Astrocyte (in vitro differentiated cells and primary cell): ENCODE measurements at regions not wholly inside any gene's neighbourhood (a gene's known extent, or its start where the extent isn't known, plus 50 kb on each side); places are given as distances from the start of the nearest gene placed in this dataset.

ENCODE experiments used
- DNase-seq: peaks from one replicate; pipeline ENCODE4 v3.0.0-alpha.2; 2010; ENCODE audit warnings: low read depth
- FAIRE-seq: peaks from 2 replicates; lab custom pipeline; 2011; peaks lifted over from hg19 to GRCh38; lab: Jason Lieb, UNC
- H2AFZ ChIP-seq: 2 replicates; pipeline ENCODE4 v1.6.0; 2012; ENCODE audit warnings: low read depth, low read length, inconsistent platforms
- H3K27ac ChIP-seq: 2 replicates; pipeline ENCODE4 v1.5.1; 2011; ENCODE audit warnings: low read depth, low read length, inconsistent platforms
- H3K27me3 ChIP-seq: 2 replicates; pipeline ENCODE4 v1.6.0; 2011; ENCODE audit warnings: low read length, inconsistent platforms; ENCODE audit not compliant: insufficient read depth
- H3K36me3 ChIP-seq: 2 replicates; pipeline ENCODE4 v1.5.1; 2011; ENCODE audit warnings: low read length, inconsistent platforms; ENCODE audit not compliant: insufficient read depth
- H3K4me1 ChIP-seq: 2 replicates; pipeline ENCODE4 v1.5.1; 2011; ENCODE audit warnings: low read length, inconsistent platforms; ENCODE audit not compliant: insufficient read depth
- H3K4me2 ChIP-seq: 2 replicates; pipeline ENCODE4 v1.6.0; 2012; ENCODE audit warnings: low read length, inconsistent platforms
- H3K4me3 ChIP-seq: 2 replicates; pipeline ENCODE4 v1.5.1; 2011; ENCODE audit warnings: low read depth, mild to moderate bottlenecking, low read length, inconsistent platforms; ENCODE audit not compliant: insufficient read depth
- H3K79me2 ChIP-seq: 2 replicates; pipeline ENCODE4 v1.6.0; 2012; ENCODE audit warnings: mild to moderate bottlenecking, low read length, inconsistent platforms; ENCODE audit not compliant: insufficient read depth
- H3K9ac ChIP-seq: 2 replicates; pipeline ENCODE4 v1.6.0; 2012; ENCODE audit warnings: mild to moderate bottlenecking, low read length, inconsistent platforms
- H3K9me3 ChIP-seq: 2 replicates; pipeline ENCODE4 v1.5.1; 2012; ENCODE audit warnings: low read depth, mild to moderate bottlenecking, low read length, inconsistent platforms; ENCODE audit not compliant: insufficient read depth
- H4K20me1 ChIP-seq: 2 replicates; pipeline ENCODE4 v1.6.0; 2012; ENCODE audit warnings: low read length, inconsistent platforms; ENCODE audit not compliant: insufficient read depth
- H3K27ac Mint-ChIP-seq: one replicate; pipeline ENCODE4 v1.8.0; 2021; ENCODE audit warnings: mild to moderate bottlenecking, mixed read lengths; ENCODE audit not compliant: unreplicated experiment
- H3K27me3 Mint-ChIP-seq: one replicate; pipeline ENCODE4 v1.8.0; 2021; ENCODE audit warnings: low read depth, mixed read lengths; ENCODE audit not compliant: unreplicated experiment
- H3K36me3 Mint-ChIP-seq: one replicate; pipeline ENCODE4 v1.8.0; 2021; ENCODE audit warnings: low read depth, mixed read lengths; ENCODE audit not compliant: unreplicated experiment
- H3K4me1 Mint-ChIP-seq: one replicate; pipeline ENCODE4 v1.8.0; 2021; ENCODE audit warnings: low read depth, mixed read lengths; ENCODE audit not compliant: unreplicated experiment
- H3K4me3 Mint-ChIP-seq: one replicate; pipeline ENCODE4 v1.8.0; 2021; ENCODE audit warnings: mild to moderate bottlenecking, moderate library complexity, mixed read lengths; ENCODE audit not compliant: unreplicated experiment
- H3K9me3 Mint-ChIP-seq: one replicate; pipeline ENCODE4 v1.8.0; 2021; ENCODE audit warnings: mild to moderate bottlenecking, mixed read lengths; ENCODE audit not compliant: unreplicated experiment
- CTCF ChIP-seq: IDR thresholded peaks from 2 replicates; pipeline ENCODE4 v1.5.1; 2011; ENCODE audit warnings: low read depth, mild to moderate bottlenecking, inconsistent platforms, low read length, moderate library complexity; ENCODE audit not compliant: insufficient read depth
- EZH2 ChIP-seq: IDR thresholded peaks from 2 replicates; pipeline ENCODE4 v1.6.1; 2012; ENCODE audit warnings: mild to moderate bottlenecking, low read length, inconsistent platforms; ENCODE audit not compliant: insufficient read depth

GRCh38 chr2:172296267-172297046, 130.9 kb upstream of the ITGA6 start:
- H3K36me3 Mint-ChIP-seq = no peaks in the 10 kb centered on the region
- H3K27ac Mint-ChIP-seq = no peak overlapping the region
- H2AFZ ChIP-seq = no peak overlapping the region
- no peak overlapping the region for H3K27ac ChIP-seq
- FAIRE-seq (no peak), DNase-seq (no peak)
- H3K9me3 Mint-ChIP-seq = peaks cover 1% of the 10 kb centered on the region
- H3K9ac ChIP-seq = no peak overlapping the region
- H3K36me3 ChIP-seq = no peaks in the 10 kb centered on the region
- no peaks in the 10 kb centered on the region for H3K79me2 ChIP-seq
- no peaks in the 10 kb centered on the region for H3K9me3 ChIP-seq
- no peaks in the 10 kb centered on the region for H3K4me1 Mint-ChIP-seq
- no peak overlapping the region for H3K4me3 Mint-ChIP-seq
- no peak overlapping the region for H3K4me2 ChIP-seq
- no peaks in the 10 kb centered on the region for H4K20me1 ChIP-seq
- no peak overlapping the region for H3K4me3 ChIP-seq
- no peaks in the 10 kb centered on the region for H3K27me3 ChIP-seq
- H3K27me3 Mint-ChIP-seq = peaks cover 24% of the 10 kb centered on the region
- TF ChIP-seq CTCF (no peak), EZH2 (no peak)
- no peaks in the 10 kb centered on the region for H3K4me1 ChIP-seq

- Histone ChIP-seq H3K9me3 (no peaks in the 10 kb centered on the region), H4K20me1 (no peaks in the 10 kb centered on the region), H3K4me2 (no peak overlapping the region), H3K27ac (no peak overlapping the region), H3K79me2 (no peaks in the 10 kb centered on the region), H3K9ac (no peak overlapping the region), H3K4me3 (no peak overlapping the region), H2AFZ (no peak overlapping the region), H3K27me3 (no peaks in the 10 kb centered on the region), H3K36me3 (no peaks in the 10 kb centered on the region), H3K4me1 (no peaks in the 10 kb centered on the region)
- FAIRE-seq (no peak), DNase-seq (no peak)
- H3K27ac Mint-ChIP-seq = no peak overlapping the region
- no peaks in the 10 kb centered on the region for H3K9me3 Mint-ChIP-seq
- TF ChIP-seq CTCF (no peak), EZH2 (no peak)
- no peaks in the 10 kb centered on the region for H3K36me3 Mint-ChIP-seq
- H3K27me3 Mint-ChIP-seq = peaks cover 24% of the 10 kb centered on the region
- H3K4me3 Mint-ChIP-seq = no peak overlapping the region
- no peaks in the 10 kb centered on the region for H3K4me1 Mint-ChIP-seq
Observed at GRCh38 chr2:172297531-172297930, 129.9 kb upstream of the ITGA6 start.

GRCh38 chr2:172297950-172298349, 129.4 kb upstream of the ITGA6 start:
- Histone ChIP-seq H3K4me3 (no peak overlapping the region), H3K9ac (no peak overlapping the region), H3K27ac (no peak overlapping the region), H3K27me3 (no peaks in the 10 kb centered on the region), H4K20me1 (no peaks in the 10 kb centered on the region), H2AFZ (no peak overlapping the region), H3K4me1 (no peaks in the 10 kb centered on the region), H3K79me2 (no peaks in the 10 kb centered on the region), H3K4me2 (no peak overlapping the region), H3K36me3 (no peaks in the 10 kb centered on the region), H3K9me3 (no peaks in the 10 kb centered on the region)
- no peak for TF ChIP-seq CTCF
- TF ChIP-seq EZH2 = no peak
- H3K27ac Mint-ChIP-seq = no peak overlapping the region
- H3K36me3 Mint-ChIP-seq = no peaks in the 10 kb centered on the region
- H3K4me3 Mint-ChIP-seq = no peak overlapping the region
- peaks cover 24% of the 10 kb centered on the region for H3K27me3 Mint-ChIP-seq
- H3K4me1 Mint-ChIP-seq = no peaks in the 10 kb centered on the region
- DNase-seq (no peak), FAIRE-seq (no peak)
- H3K9me3 Mint-ChIP-seq = no peaks in the 10 kb centered on the region
